Karpas-422 (cell line): ENCODE measurements at regions not wholly inside any gene's neighbourhood (a gene's known extent, or its start where the extent isn't known, plus 50 kb on each side); places are given as distances from the start of the nearest gene placed in this dataset.
"Not testable (repeated sequence)": the region's sequence is repeated elsewhere in the genome, so short reads cannot be mapped to it uniquely, and the experiment has no call there.

Experiments
- DNase-seq: peaks from one replicate; pipeline ENCODE4 v3.0.0-alpha.2; 2015
- H2AFZ ChIP-seq: fragments of 200-600 bp; sonication (generic); 2 replicates; pipeline ENCODE4 v1.6.1; 2014; ENCODE audit warnings: antibody characterized with exemption, low read length, mixed read lengths
- H3K27ac ChIP-seq: fragments of 200-600 bp; sonication (generic); 2 replicates; pipeline ENCODE4 v1.5.1; 2014; ENCODE audit warnings: mild to moderate bottlenecking, low read length, moderate library complexity
- H3K27me3 ChIP-seq: fragments of 200-600 bp; sonication (generic); 2 replicates; pipeline ENCODE4 v1.6.1; 2014; ENCODE audit warnings: low read length, mixed read lengths
- H3K36me3 ChIP-seq: fragments of 200-600 bp; sonication (generic); 2 replicates; pipeline ENCODE4 v1.6.1; 2014; ENCODE audit warnings: low read length, mixed read lengths; ENCODE audit not compliant: insufficient read depth
- H3K4me1 ChIP-seq: fragments of 200-600 bp; sonication (generic); 2 replicates; pipeline ENCODE4 v1.6.1; 2014; ENCODE audit warnings: mild to moderate bottlenecking, low read length, mixed read lengths
- H3K4me2 ChIP-seq: fragments of 200-600 bp; sonication (generic); 2 replicates; pipeline ENCODE4 v1.6.1; 2014; ENCODE audit warnings: low read length, low read depth, mild to moderate bottlenecking; ENCODE audit not compliant: poor library complexity, severe bottlenecking
- H3K4me3 ChIP-seq: fragments of 200-600 bp; sonication (generic); 2 replicates; pipeline ENCODE4 v1.5.1; 2014; ENCODE audit warnings: mild to moderate bottlenecking, antibody characterized with exemption, low read length, mixed read lengths
- H3K79me2 ChIP-seq: fragments of 200-600 bp; sonication (generic); 2 replicates; pipeline ENCODE4 v1.6.1; 2014; ENCODE audit warnings: mild to moderate bottlenecking, low read length, mixed read lengths
- H3K9ac ChIP-seq: fragments of 200-600 bp; sonication (generic); 2 replicates; pipeline ENCODE4 v1.6.0; 2014; ENCODE audit warnings: low read length
- H3K9me2 ChIP-seq: fragments of 200-600 bp; sonication (generic), shearing (Covaris generic); replicated peaks from 2 replicates; pipeline ENCODE4 v1.6.0; 2014; ENCODE audit warnings: mild to moderate bottlenecking, low read length, moderate library complexity; ENCODE audit not compliant: insufficient read depth
- H3K9me3 ChIP-seq: fragments of 300-700, 200-600 bp; sonication (generic); 2 replicates; pipeline ENCODE4 v1.6.1; 2014; ENCODE audit warnings: low read length, mixed read lengths
- H4K20me1 ChIP-seq: fragments of 200-600 bp; sonication (generic); 2 replicates; pipeline ENCODE4 v1.6.1; 2014; ENCODE audit warnings: mild to moderate bottlenecking, antibody characterized with exemption, low read length, low read depth; ENCODE audit not compliant: insufficient read depth

DNA sequence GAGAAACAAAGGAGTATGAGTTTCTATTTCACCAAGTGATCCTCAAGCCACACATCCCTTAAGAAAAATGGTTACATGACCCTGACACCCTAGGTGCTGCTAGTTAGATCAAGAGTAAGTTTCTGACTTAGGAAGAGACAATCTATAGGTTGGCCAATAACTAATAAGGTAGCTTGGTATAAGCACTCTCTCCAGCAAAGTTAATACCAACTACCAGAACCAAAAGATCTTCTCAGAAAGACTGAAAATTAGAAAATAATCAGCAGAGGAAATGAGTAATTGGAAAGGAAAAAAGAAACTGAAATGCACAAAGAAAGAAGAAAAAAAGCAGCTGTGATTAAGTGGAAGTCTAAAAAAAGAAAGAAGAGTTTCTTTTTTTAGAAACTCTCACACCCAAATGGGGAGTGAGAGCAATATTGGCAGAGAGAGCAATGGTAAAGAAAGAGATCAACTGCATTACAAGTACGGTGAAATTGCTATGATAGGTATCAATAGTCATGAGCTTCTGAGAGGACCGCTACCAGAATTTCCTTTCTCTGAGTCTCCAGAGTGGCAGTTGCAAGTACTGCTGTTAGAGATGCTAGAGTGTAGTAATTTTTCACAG lies 195.5 kb downstream of the TMEM167A start:
- Histone ChIP-seq H3K4me3 (no peak overlapping the region), H3K27me3 (no peaks in the 10 kb centered on the region), H3K79me2 (no peaks in the 10 kb centered on the region), H3K9me3 (peaks cover 18% of the 10 kb centered on the region), H3K4me2 (no peak overlapping the region), H3K9ac (no peak overlapping the region), H4K20me1 (no peaks in the 10 kb centered on the region), H3K36me3 (no peaks in the 10 kb centered on the region), H3K4me1 (no peaks in the 10 kb centered on the region), H2AFZ (no peak overlapping the region), H3K27ac (no peak overlapping the region), H3K9me2 (no peaks in the 10 kb centered on the region)
- DNase-seq: no peak

DNA sequence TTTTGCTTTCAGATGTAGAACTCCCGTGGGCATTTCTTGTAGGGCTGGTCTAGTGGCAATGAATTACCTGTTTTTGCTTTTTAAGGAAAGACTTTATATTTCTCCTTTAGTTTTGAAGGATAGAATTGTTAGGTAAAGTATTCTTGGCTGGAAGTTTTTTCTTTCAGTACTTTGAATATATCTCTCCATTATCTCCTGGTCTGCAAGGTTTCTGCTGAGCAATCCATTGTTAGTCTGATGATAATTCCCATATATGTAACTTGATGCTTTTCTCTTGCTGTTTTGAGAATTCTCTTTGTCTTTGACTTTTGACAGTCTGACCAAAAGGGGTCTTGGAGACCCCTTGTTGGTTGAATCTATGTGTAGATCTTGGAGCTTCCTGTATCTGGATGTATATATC lies 198.1 kb downstream of the TMEM167A start:
- no peak overlapping the region for H3K27ac ChIP-seq
- no peak overlapping the region for H3K9ac ChIP-seq
- H3K9me3 ChIP-seq: peaks cover 18% of the 10 kb centered on the region
- H3K79me2 ChIP-seq: no peaks in the 10 kb centered on the region
- no peaks in the 10 kb centered on the region for H3K9me2 ChIP-seq
- DNase-seq: no peak
- no peak overlapping the region for H3K4me2 ChIP-seq
- H2AFZ ChIP-seq: no peak overlapping the region
- no peak overlapping the region for H3K4me3 ChIP-seq
- H3K36me3 ChIP-seq: no peaks in the 10 kb centered on the region
- H3K27me3 ChIP-seq: no peaks in the 10 kb centered on the region
- H3K4me1 ChIP-seq: no peaks in the 10 kb centered on the region
- no peaks in the 10 kb centered on the region for H4K20me1 ChIP-seq

DNA sequence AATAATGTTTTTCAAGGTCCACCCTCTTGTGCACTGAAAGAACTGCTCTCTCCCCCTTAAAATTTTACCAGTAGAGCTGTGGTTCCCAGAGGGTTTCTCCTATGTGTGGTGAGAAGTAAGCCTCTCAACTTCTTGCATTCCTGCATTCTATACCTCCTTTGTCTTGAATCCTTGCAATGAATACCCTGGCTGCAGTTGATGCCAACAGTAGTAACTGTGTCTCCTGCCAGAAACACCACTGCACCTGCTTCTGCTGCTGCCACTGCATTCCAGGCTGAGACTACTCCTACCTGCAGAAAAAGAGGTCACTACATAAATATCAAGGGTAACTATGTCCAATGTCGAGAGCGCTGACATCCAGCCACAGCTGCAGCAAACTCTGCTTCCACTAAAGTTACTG lies 203.7 kb downstream of the TMEM167A start:
- H3K4me3 ChIP-seq: no peak overlapping the region
- H3K36me3 ChIP-seq: no peaks in the 10 kb centered on the region
- H3K9me2 ChIP-seq: no peaks in the 10 kb centered on the region
- no peak overlapping the region for H3K9ac ChIP-seq
- DNase-seq: no peak
- no peak overlapping the region for H3K27ac ChIP-seq
- no peaks in the 10 kb centered on the region for H3K79me2 ChIP-seq
- H3K4me1 ChIP-seq: no peaks in the 10 kb centered on the region
- H3K4me2 ChIP-seq: no peak overlapping the region
- no peak overlapping the region for H2AFZ ChIP-seq
- H4K20me1 ChIP-seq: no peaks in the 10 kb centered on the region
- H3K27me3 ChIP-seq: no peaks in the 10 kb centered on the region
- H3K9me3 ChIP-seq: no peaks in the 10 kb centered on the region

DNA sequence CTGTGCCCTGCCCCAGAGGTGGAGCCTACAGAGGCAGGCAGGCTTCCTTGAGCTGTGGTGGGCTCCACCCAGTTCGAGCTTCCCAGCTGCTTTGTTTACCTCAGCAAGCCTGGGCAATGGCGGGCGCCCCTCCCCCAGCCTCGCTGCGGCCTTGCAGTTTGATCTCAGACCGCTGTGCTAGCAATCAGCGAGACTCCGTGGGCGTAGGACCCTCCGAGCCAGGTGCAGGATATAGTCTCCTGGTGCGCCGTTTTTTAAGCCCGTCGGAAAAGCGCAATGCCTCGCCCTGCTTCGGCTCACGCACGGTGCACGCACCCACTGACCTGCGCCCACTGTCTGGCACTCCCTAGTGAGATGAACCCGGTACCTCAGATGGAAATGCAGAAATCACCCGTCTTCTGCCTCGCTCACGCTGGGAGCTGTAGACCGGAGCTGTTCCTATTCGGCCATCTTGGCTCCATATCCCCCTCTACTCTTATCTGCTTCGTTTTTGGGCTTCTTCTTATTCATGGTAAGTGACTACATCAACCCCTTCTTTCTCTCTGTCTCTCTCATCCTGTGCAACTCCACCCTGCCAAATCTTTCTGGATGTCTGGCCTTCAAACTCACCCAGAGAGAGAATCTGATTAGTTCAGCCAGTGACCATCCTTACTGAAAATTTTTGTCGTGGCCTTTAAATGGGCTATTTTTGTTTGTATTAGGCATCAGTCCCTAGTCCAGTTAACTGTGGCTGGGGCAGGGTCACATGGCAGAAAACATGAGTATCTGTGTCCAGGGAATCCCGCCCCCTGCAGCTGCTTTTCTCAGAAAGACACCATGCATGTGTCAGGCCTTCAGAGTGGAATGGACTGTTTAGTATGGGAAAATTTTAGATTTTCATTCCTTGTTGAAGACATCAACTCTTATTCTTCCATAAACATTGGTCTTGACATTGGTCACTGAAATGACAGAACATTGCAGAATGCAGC lies 204.6 kb downstream of the TMEM167A start:
- DNase-seq, H3K27me3 ChIP-seq, H3K79me2 ChIP-seq, H4K20me1 ChIP-seq, H3K9me2 ChIP-seq, H3K9me3 ChIP-seq, H3K9ac ChIP-seq, H3K27ac ChIP-seq, H3K36me3 ChIP-seq, H2AFZ ChIP-seq, H3K4me1 ChIP-seq, H3K4me3 ChIP-seq, H3K4me2 ChIP-seq: not testable (repeated sequence)

DNA sequence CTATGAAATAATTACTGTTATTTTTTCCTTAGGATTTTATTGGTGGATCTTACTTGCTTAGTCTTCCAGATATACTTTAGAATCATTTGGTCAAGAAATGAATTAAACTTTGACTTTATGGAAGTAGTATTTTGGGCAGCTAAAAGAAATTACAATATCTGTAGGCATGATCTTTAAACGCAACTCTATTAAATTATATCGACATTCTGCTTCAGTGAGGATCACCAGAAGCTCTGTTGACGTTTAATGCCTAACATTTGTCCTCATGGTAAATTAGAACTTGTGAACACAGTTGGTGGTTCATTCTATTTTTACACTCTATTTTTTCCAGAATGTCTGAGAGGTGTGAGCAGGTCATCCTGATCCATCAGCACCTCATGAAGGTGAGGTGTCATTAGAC lies 211.6 kb downstream of the TMEM167A start:
- H2AFZ ChIP-seq: no peak overlapping the region
- H3K36me3 ChIP-seq: no peaks in the 10 kb centered on the region
- H3K4me1 ChIP-seq: no peaks in the 10 kb centered on the region
- no peaks in the 10 kb centered on the region for H4K20me1 ChIP-seq
- H3K9me2 ChIP-seq: no peaks in the 10 kb centered on the region; the same call in 1 of the 2 replicates
- H3K27ac ChIP-seq: no peak overlapping the region
- no peak overlapping the region for H3K4me2 ChIP-seq
- no peaks in the 10 kb centered on the region for H3K79me2 ChIP-seq
- H3K9me3 ChIP-seq: no peaks in the 10 kb centered on the region
- H3K4me3 ChIP-seq: no peak overlapping the region
- DNase-seq: no peak
- H3K27me3 ChIP-seq: no peaks in the 10 kb centered on the region
- no peak overlapping the region for H3K9ac ChIP-seq

DNA sequence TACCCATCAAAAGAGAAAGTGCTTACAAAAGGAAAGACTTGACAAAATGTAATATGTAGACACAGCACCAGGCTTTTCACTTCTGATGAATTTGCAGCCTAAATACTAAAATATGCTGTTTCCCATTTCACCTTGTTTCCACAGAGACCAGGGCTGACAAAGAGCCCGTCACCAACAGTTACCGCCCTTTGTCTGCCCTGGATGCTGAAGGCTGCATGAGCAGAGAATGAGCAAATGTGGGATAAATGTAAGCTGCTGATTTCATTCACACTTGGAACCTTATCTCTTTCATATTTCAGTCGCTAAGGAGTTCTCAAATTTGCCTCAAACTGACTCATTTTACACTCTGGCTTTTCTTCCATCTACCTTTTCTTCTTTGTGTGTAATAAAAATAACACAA lies 213.9 kb downstream of the TMEM167A start:
- H3K4me2 ChIP-seq: no peak overlapping the region
- no peak overlapping the region for H2AFZ ChIP-seq
- H3K27ac ChIP-seq: no peak overlapping the region
- H3K4me1 ChIP-seq: no peaks in the 10 kb centered on the region
- no peaks in the 10 kb centered on the region for H4K20me1 ChIP-seq
- H3K9me3 ChIP-seq: no peaks in the 10 kb centered on the region
- no peak for DNase-seq
- H3K9me2 ChIP-seq: no peaks in the 10 kb centered on the region; the same call in 1 of the 2 replicates
- H3K4me3 ChIP-seq: no peak overlapping the region
- no peaks in the 10 kb centered on the region for H3K27me3 ChIP-seq
- H3K36me3 ChIP-seq: no peaks in the 10 kb centered on the region
- no peak overlapping the region for H3K9ac ChIP-seq
- H3K79me2 ChIP-seq: no peaks in the 10 kb centered on the region

DNA sequence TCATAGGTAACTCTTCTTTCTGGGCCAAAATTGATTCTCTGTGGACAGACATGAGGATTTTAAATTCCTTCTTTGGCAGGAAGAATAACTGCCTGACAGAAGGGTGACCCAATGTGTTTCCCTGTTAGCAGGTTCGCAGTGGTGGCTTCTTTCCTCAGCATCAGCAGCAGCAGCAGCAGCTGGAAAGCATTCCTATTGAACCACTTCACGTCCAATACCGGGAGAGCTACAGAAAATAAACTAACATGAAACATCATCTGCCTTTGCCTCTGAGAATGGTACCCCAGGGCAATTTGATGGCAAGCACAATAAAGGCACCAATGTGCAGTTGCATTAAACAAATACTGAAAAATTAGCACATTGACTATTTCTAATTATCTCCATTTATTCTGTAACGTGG lies 214.5 kb downstream of the TMEM167A start:
- Histone ChIP-seq H3K27ac (no peak overlapping the region), H3K9me3 (no peaks in the 10 kb centered on the region), H3K27me3 (no peaks in the 10 kb centered on the region)

DNA sequence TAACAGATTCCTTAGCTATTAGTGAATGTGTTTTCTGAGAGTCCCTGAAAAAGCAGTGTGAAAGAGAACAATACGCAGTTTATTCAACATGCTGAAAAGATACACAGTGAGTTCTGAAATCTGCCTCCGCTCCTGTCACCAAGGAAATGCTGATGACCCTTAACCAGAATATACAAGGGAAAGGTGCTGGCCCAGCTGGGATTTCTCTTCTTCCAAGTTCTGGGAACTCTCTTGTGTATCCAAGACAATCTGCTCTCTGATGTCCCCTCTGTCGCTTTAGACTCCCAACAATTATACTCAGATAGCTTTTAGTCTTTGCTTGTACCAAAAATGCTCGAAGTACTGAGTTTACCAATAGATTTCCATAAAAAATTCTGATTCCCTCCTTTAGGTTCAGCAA lies 214.9 kb downstream of the TMEM167A start:
- no peaks in the 10 kb centered on the region for H3K4me1 ChIP-seq
- H3K9me3 ChIP-seq: no peaks in the 10 kb centered on the region
- H2AFZ ChIP-seq: no peak overlapping the region
- no peaks in the 10 kb centered on the region for H3K27me3 ChIP-seq
- H4K20me1 ChIP-seq: no peaks in the 10 kb centered on the region
- H3K36me3 ChIP-seq: no peaks in the 10 kb centered on the region
- H3K4me3 ChIP-seq: no peak overlapping the region
- no peak overlapping the region for H3K9ac ChIP-seq
- H3K9me2 ChIP-seq: no peaks in the 10 kb centered on the region; the same call in 1 of the 2 replicates
- no peak overlapping the region for H3K4me2 ChIP-seq
- no peak overlapping the region for H3K27ac ChIP-seq
- no peak for DNase-seq
- H3K79me2 ChIP-seq: no peaks in the 10 kb centered on the region

More for the DNA sequence above, 214.5 kb downstream of the TMEM167A start:
- H3K4me1 ChIP-seq: no peaks in the 10 kb centered on the region
- no peaks in the 10 kb centered on the region for H3K36me3 ChIP-seq
- no peak overlapping the region for H3K4me3 ChIP-seq
- no peak overlapping the region for H2AFZ ChIP-seq
- no peak for DNase-seq
- H3K9me2 ChIP-seq: no peaks in the 10 kb centered on the region; the same call in 1 of the 2 replicates
- H3K79me2 ChIP-seq: no peaks in the 10 kb centered on the region
- H4K20me1 ChIP-seq: no peaks in the 10 kb centered on the region
- no peak overlapping the region for H3K4me2 ChIP-seq
- H3K9ac ChIP-seq: no peak overlapping the region
